H7 (cell line): ENCODE measurements at regions not wholly inside any gene's neighbourhood (a gene's known extent, or its start where the extent isn't known, plus 50 kb on each side); places are given as distances from the start of the nearest gene placed in this dataset.

Source experiments
- DNase-seq: peaks from one replicate; pipeline ENCODE4 v3.0.0; 2012
- H3K27me3 ChIP-seq: 2 replicates; pipeline ENCODE4 v1.6.0; 2011; ENCODE audit warnings: mild to moderate bottlenecking, low read length; ENCODE audit not compliant: control insufficient read depth, insufficient read depth
- H3K36me3 ChIP-seq: replicated peaks from 2 replicates; pipeline ENCODE4 v1.5.1; 2011; ENCODE audit warnings: low read length; ENCODE audit not compliant: control insufficient read depth, insufficient read depth
- H3K4me3 ChIP-seq: 2 replicates; pipeline ENCODE4 v1.5.1; 2011; ENCODE audit warnings: low read depth, mild to moderate bottlenecking, control low read depth, low read length, moderate library complexity; ENCODE audit not compliant: insufficient read depth

DNA sequence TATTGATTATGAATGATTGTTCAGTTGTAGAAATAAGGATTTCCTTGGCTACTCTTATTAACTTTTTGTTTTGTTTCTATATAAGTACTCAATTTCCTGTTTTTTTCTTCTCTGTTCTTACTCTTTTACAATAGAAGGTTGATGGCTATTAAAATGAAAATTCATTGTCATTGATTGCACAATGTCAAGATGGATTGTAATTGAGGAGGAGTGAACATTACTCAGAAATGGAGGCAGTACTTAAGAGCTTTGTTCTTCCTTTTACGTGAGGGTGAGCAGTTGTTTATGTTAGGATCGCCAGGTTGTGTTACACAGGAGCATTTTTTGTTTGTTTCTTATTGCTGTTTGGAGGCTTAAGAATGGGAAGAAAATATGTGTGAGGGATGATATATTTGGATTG is 2062.4 kb downstream of the ARAP2 start:
- H3K27me3 ChIP-seq: no peaks in the 10 kb centered on the region
- no peak for DNase-seq
- no peak overlapping the region for H3K4me3 ChIP-seq
- no peaks in the 10 kb centered on the region for H3K36me3 ChIP-seq

DNA sequence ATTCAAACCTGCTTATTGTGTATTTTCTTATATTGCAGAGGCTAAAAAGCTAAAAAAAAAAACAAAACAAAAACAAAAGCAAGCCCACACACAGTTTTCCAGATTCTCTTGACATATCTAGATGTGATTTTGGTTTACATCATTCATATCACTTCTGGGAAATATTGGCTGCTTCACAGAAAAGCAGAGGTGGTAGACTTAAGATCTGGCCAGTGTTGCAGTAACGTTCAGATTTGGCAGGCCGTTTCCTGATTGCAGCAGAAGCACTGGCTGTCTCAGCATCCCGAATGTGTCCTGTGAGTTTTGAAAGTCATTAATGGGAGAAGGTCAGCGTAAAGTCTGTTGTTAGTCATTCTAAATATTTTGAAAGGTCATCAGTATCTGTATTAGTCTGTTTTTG is 2062.0 kb downstream of the ARAP2 start:
- H3K4me3 ChIP-seq: no peak overlapping the region
- H3K27me3 ChIP-seq: no peaks in the 10 kb centered on the region
- no peaks in the 10 kb centered on the region for H3K36me3 ChIP-seq
- DNase-seq: no peak

DNA sequence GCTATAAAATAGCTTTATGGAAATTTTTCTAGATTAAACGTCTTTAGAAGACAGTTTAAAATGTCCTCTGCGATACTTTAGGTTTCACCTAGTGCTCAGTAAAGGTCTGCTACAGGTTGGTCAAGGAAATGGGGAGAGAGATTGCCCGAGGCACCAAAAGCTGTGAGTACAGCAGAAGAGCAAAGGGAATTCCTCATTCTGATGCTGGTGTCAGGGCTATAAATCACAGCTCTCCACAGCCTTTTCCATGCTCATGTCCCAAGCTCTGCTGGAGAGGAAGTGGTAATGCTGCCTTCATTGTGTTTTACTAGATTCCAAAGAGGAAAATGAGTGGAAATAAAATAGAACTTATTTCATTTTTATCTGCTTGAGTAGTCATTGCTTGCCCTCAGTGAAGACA is 2060.4 kb downstream of the ARAP2 start:
- H3K4me3 ChIP-seq: no peak overlapping the region
- no peak for DNase-seq
- no peaks in the 10 kb centered on the region for H3K27me3 ChIP-seq
- no peaks in the 10 kb centered on the region for H3K36me3 ChIP-seq

DNA sequence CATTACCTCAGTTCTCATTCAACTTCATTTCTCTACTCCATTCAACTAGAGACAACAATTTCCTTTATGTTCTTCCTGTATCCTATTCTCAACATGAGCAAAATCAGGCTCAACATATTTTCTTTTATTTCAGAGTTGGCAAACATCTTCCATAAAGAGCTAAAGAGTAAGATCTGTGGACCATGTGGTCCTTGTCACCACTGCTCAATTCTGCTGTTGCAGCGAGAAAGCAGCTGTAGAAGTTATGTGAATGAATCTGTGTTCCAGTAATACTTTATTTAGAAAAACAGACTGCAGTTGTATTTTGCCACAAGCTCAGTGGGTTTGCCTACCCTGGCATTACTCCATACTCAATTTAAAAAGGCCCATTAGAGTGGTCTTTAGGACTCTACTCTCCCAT is 2057.3 kb downstream of the ARAP2 start:
- Histone ChIP-seq H3K4me3 (no peak overlapping the region), H3K36me3 (no peaks in the 10 kb centered on the region), H3K27me3 (no peaks in the 10 kb centered on the region)
- no peak for DNase-seq

DNA sequence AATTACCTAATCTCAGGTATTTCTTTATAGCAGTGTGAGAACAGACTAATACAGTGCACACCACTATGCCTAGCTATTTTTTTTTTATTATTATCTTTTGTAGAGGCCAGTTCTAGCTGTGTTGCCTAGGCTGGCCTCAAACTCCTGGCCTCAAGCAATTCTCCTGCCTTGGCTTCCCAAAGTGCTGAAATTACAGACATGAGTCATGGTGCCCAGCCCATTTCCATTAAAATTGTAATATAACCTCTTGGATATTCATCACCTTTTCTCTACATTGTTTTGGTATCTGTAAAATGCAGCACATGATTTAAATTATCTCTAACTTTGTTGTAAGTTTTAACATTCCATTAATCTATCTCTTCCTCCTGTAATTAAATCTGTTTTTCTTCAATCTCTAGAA is 2052.9 kb downstream of the ARAP2 start:
- Histone ChIP-seq H3K36me3 (no peaks in the 10 kb centered on the region), H3K27me3 (no peaks in the 10 kb centered on the region), H3K4me3 (no peak overlapping the region)
- DNase-seq: no peak

DNA sequence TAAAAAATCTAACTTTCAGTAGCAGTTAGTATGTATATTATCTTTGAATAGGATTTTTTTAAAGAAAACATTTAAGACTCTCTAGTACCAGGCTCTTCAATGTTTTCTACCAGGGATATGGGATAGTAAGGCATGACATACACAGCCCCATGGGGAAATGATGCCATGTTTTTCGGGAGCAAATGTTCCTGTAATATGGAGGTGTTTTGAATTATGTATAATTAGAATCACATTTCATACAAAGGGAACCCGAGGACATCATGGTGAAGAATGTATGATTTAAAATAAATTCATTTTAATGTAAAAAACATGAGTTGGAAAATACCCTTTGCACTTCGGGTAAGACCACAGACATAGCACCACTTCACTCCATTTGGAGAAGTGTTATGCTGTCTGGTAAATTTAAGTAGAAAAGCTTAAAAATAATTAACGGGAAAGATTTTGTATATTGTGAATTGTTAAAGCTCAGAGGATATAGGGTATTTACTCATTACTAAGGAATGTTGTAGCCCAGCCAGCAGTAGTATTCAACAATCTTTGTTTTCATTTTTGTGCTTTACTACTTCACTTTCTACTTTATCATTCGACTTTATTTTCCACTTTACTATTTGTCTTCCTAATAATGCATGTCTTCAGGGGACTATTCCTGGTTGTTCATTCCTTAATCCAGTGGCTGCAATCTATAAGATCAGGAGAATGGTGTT is 2050.7 kb downstream of the ARAP2 start:
- no peaks in the 10 kb centered on the region for H3K36me3 ChIP-seq
- no peak for DNase-seq

DNA sequence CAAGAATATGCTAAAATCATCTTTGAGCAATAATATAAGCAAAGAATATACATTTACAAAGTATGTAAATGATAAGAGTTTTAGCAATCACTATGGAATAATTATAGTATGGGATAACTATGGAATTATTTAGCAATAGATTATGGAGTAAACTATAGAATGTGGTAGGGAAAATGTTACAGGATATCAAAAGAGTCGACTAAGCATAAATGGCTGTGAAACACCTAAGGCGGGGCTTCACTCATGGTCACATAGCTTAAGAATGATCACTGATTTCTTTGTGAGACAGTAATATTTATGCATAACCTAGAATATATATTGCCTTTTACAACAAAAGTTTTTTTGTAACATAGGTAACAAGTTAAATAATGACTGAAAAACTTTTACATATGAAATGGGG is 2049.7 kb downstream of the ARAP2 start:
- DNase-seq: no peak
- H3K4me3 ChIP-seq: no peak overlapping the region
- H3K27me3 ChIP-seq: no peaks in the 10 kb centered on the region
- H3K36me3 ChIP-seq: no peaks in the 10 kb centered on the region

More for the DNA sequence above, 2050.7 kb downstream of the ARAP2 start:
- no peaks in the 10 kb centered on the region for H3K27me3 ChIP-seq
- H3K4me3 ChIP-seq: no peak overlapping the region

DNA sequence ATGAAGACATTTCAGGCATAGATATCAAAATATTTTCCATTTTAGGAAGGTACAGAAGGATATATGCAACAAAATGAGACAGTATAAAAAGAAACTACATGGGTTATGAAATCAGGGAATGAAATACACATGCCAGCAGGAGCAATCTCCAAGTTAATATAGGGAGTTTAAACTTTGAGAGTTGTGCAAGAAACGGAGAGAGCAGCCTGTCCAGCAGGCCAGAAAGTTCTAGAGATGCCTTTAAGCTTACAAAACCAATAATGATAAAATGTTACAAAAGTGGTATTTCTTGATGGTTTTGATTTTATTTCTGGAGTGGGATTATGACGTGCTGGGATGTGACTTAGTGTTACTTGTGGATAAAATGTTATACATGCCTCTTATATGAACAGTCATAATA is 2047.9 kb downstream of the ARAP2 start:
- Histone ChIP-seq H3K36me3 (no peaks in the 10 kb centered on the region), H3K27me3 (no peaks in the 10 kb centered on the region), H3K4me3 (no peak overlapping the region)
- DNase-seq: no peak

DNA sequence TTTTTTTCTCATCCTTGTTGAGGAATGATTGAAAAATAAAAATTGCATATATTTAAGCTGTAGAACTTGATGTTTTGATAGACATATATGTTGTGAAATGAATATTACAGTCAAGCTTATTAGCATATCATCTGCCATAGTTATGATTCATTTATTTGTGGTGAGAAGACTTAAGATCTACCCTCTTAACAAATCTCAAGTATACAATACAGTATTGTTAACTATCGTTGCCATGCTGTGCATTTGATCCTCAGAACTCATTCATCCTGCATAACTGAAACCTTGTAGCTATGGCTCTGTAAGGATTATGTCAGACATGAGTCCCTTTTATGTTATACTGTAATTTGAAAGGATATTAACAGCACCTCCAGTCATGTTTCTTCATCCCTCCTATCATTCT is 2045.3 kb downstream of the ARAP2 start:
- no peak for DNase-seq
- H3K36me3 ChIP-seq: no peaks in the 10 kb centered on the region

DNA sequence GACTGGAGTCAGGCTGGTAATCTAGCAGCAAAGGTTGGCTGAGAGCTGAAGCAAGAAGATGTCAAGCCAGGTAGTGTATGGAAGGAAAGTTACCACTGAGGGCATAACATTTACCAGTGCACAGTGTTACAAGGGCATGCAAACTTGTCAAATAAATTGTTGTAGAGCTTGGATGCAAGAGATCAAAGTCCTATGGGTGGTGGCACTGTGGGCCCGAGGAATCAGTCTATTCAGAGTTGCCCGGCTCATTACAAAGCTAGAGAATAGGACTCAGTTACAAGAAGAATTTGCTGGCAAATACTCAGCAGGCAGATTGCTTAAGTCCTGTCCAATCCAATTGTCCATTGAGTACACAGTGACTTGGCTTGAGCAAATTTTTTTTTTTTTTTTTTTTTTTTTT is 2043.8 kb downstream of the ARAP2 start:
- H3K27me3 ChIP-seq: no peaks in the 10 kb centered on the region
- DNase-seq: no peak
- H3K36me3 ChIP-seq: no peaks in the 10 kb centered on the region
- H3K4me3 ChIP-seq: no peak overlapping the region

More for the DNA sequence above, 2045.3 kb downstream of the ARAP2 start:
- H3K4me3 ChIP-seq: no peak overlapping the region
- no peaks in the 10 kb centered on the region for H3K27me3 ChIP-seq

DNA sequence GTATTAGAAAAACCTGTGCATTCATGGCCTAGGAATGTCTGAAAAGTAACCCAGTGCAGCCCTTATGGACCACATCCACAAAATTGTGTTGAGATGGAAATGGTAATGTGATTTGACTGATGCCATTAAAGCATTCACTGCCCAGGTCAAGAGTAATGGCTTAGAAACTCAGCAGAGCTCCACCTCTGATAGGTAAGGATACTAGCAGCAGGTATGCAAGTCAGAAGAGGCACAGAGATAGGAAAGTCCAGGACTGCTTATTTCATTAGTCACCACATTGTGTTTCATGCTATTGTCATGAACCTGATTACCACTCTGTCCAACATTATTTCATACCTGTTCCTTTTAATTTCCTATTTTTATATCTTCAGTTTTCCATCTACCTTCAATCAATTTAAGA is 2042.2 kb downstream of the ARAP2 start:
- H3K4me3 ChIP-seq: no peak overlapping the region
- no peaks in the 10 kb centered on the region for H3K36me3 ChIP-seq
- DNase-seq: no peak
- H3K27me3 ChIP-seq: no peaks in the 10 kb centered on the region

DNA sequence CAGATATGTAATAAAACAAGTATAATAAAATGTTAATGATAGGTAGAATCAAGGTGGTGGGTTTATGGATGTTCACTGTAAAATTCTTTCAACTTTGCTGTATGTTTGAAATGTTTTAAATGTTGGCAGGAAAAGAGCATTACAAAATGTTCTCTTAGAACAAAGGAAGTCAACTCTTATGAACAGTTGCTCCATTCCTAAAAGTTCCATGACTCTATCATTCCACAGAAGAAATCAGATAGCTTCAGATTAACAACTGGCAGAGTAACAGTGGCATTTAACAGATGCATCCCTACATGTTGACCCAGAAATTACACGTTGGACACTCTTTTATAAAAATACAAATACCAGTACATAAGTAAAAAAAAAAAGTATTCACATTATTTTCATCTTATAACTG is 2023.7 kb downstream of the ARAP2 start:
- Histone ChIP-seq H3K27me3 (no peaks in the 10 kb centered on the region), H3K36me3 (no peaks in the 10 kb centered on the region), H3K4me3 (no peak overlapping the region)
- no peak for DNase-seq

DNA sequence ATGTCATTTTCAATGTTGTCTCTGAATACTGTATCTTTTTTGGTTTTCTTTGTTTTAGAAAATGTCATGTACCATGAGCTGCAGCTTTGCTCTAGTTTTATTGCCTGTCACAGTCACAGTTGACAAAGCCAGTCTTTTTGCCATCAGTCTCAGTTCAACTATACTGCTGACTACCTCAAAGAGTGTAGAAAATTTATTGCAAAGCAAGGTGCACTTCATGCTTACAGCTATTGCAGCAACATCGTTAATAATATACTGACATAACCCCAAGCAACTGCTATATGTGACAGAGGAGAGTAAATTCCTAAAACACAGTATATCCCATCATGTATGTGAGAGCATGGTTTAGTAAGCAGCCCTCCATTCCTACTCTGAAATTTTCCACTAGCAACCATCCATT is 2022.3 kb downstream of the ARAP2 start:
- H3K4me3 ChIP-seq: no peak overlapping the region
- no peaks in the 10 kb centered on the region for H3K36me3 ChIP-seq
- DNase-seq: no peak
- no peaks in the 10 kb centered on the region for H3K27me3 ChIP-seq

DNA sequence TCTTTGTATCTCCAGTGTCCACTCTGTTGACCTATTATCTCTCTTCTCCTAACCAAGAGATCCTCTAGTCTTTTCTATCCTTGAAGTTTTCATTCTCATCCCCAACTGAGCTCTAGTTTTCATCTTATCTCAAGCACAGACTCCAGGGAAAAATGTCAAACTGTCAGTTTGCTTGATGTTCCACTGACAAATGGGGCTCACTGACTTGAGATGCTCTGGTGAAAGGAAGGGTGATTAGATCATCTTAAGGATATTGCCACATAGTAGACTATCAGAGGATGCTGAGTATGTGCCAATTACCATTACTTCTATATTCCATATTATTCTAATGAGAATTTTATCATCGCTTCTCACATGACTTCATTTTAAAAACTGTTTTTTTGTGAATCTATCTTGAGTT is 2008.2 kb downstream of the ARAP2 start:
- DNase-seq: no peak
- no peaks in the 10 kb centered on the region for H3K36me3 ChIP-seq
- no peak overlapping the region for H3K4me3 ChIP-seq
- H3K27me3 ChIP-seq: no peaks in the 10 kb centered on the region

DNA sequence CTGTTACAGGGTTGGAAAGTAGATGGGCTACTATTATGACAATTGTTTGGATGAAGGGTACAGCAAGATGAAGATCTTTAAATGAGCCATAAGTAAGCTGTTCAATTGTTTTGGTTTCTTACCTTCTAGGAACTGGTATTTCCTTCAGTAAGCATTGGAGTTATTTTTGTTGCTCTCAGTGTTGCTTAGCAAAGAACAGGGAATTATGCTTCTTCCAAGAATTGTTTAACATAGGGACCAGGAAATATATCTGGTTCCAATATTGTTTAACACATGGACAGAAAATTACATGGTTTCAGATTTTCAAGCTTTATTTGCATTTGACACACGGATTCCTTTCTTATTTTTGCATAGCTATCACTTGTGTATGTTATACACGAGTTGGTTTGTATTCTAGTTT is 1999.0 kb downstream of the ARAP2 start:
- H3K4me3 ChIP-seq: no peak overlapping the region
- no peaks in the 10 kb centered on the region for H3K27me3 ChIP-seq
- H3K36me3 ChIP-seq: no peaks in the 10 kb centered on the region
- no peak for DNase-seq

DNA sequence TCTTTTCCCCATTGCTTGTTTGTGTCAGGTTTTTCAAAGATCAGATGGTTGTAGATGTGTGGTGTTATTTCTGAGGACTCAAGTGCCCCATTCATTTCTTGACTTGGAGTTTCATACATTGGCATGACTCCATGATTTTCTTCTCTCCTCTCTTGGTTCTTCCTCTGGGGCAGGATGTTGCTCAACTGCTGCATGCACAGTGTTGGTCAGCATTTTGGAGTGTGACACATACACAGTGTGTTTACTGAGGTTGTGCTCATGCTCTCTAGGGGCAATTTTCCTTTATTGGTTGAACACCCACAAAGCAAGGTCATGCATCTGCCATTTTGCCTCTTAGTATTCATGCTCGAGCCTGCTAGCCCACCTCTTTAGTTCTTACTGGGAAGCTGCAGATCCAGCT is 1993.8 kb downstream of the ARAP2 start:
- no peak overlapping the region for H3K4me3 ChIP-seq
- no peak for DNase-seq
- no peaks in the 10 kb centered on the region for H3K27me3 ChIP-seq
- no peaks in the 10 kb centered on the region for H3K36me3 ChIP-seq
